HepG2 (cell line): ENCODE measurements at regions not wholly inside any gene's neighbourhood (a gene's known extent, or its start where the extent isn't known, plus 50 kb on each side); places are given as distances from the start of the nearest gene placed in this dataset.

ENCODE experiments used
- ARID2 ChIP-seq: sonication (generic); formaldehyde crosslinking; IDR thresholded peaks from 2 replicates; pipeline ENCODE4 v1.8.1; 2022; ENCODE audit warnings: mild to moderate bottlenecking, missing genetic modification reagents, borderline replicate concordance
- FIP1L1 ChIP-seq: fragments of 200-400 bp; formaldehyde crosslinking; IDR thresholded peaks from 2 replicates; pipeline ENCODE4 v1.6.1; 2018; ENCODE audit warnings: low read depth, mild to moderate bottlenecking, low read length, moderate library complexity, borderline replicate concordance; ENCODE audit not compliant: insufficient read depth
- HMGXB4 ChIP-seq, 2 experiments: sonication (generic) in 1 of 2; formaldehyde crosslinking in 1 of 2; IDR thresholded peaks; 2 replicates each; pipeline versions ENCODE4 v1.4.0 to v1.6.1; 2018 to 2020; ENCODE audit warnings: missing genetic modification reagents in 2 of 2, borderline replicate concordance in 1 of 2, low read depth in 1 of 2, mild to moderate bottlenecking in 1 of 2, missing biosample characterization in 1 of 2
- MAZ ChIP-seq, 2 experiments: sonication (generic) in 1 of 2; formaldehyde crosslinking in 1 of 2; IDR thresholded peaks; 2 replicates each; pipeline versions ENCODE4 v1.5.0 to v1.6.1; 2012 to 2020; ENCODE audit warnings: low read depth in 2 of 2, mild to moderate bottlenecking in 2 of 2, borderline replicate concordance in 1 of 2, improper control_type of control experiment in 1 of 2, low read length in 1 of 2, missing genetic modification reagents in 1 of 2, moderate library complexity in 1 of 2
- MYPOP ChIP-seq: sonication (generic); formaldehyde crosslinking; IDR thresholded peaks from 2 replicates; pipeline ENCODE4 v1.8.1; 2023; ENCODE audit warnings: mild to moderate bottlenecking, moderate library complexity, missing genetic modification reagents
- PBX2 ChIP-seq: IDR thresholded peaks from 2 replicates; pipeline ENCODE4 v1.6.1; 2016; ENCODE audit warnings: control low read depth
- PLSCR1 ChIP-seq: sonication (generic); formaldehyde crosslinking; IDR thresholded peaks from 2 replicates; pipeline ENCODE4 v1.5.0; 2020; ENCODE audit warnings: missing genetic modification reagents, mild to moderate bottlenecking, borderline replicate concordance
- RNF219 ChIP-seq: sonication (generic); formaldehyde crosslinking; IDR thresholded peaks from 2 replicates; pipeline ENCODE4 v1.5.0; 2020; ENCODE audit warnings: mild to moderate bottlenecking, missing genetic modification reagents
- RORA ChIP-seq: sonication (generic); formaldehyde crosslinking; IDR thresholded peaks from 2 replicates; pipeline ENCODE4 v1.5.0; 2020; ENCODE audit warnings: mild to moderate bottlenecking, missing genetic modification reagents, moderate library complexity
- SCMH1 ChIP-seq: sonication (generic); formaldehyde crosslinking; IDR thresholded peaks from 2 replicates; pipeline ENCODE4 v1.9.0; 2021; ENCODE audit warnings: missing genetic modification reagents, mild to moderate bottlenecking, borderline replicate concordance
- SETDB1 ChIP-seq: sonication (generic); formaldehyde crosslinking; IDR thresholded peaks from 2 replicates; pipeline ENCODE4 v1.5.1; 2020; ENCODE audit warnings: missing genetic modification reagents, mild to moderate bottlenecking, borderline replicate concordance
- TBL1XR1 ChIP-seq: fragments of 150-350 bp; IDR thresholded peaks from 2 replicates; pipeline ENCODE4 v1.6.1; 2014; ENCODE audit warnings: borderline replicate concordance, low read length; ENCODE audit not compliant: partially characterized antibody
- ZFY ChIP-seq: sonication (generic); formaldehyde crosslinking; IDR thresholded peaks from 2 replicates; pipeline ENCODE4 v1.4.0; 2020; ENCODE audit warnings: missing genetic modification reagents
- ZNF292 ChIP-seq: sonication (generic); formaldehyde crosslinking; IDR thresholded peaks from 2 replicates; pipeline ENCODE4 v1.8.1; 2022; ENCODE audit warnings: mild to moderate bottlenecking, low read depth, missing genetic modification reagents, borderline replicate concordance
- ZNF564 ChIP-seq: sonication (generic); formaldehyde crosslinking; IDR thresholded peaks from 2 replicates; pipeline ENCODE4 v1.8.1; 2023; ENCODE audit warnings: mild to moderate bottlenecking, missing genetic modification reagents
- TF ChIP-seq, protein P1 (sequence below): sonication (generic); formaldehyde crosslinking; IDR thresholded peaks from 2 replicates; pipeline ENCODE4 v1.5.1; 2020; ENCODE audit warnings: mild to moderate bottlenecking, missing genetic modification reagents, borderline replicate concordance

DNA sequence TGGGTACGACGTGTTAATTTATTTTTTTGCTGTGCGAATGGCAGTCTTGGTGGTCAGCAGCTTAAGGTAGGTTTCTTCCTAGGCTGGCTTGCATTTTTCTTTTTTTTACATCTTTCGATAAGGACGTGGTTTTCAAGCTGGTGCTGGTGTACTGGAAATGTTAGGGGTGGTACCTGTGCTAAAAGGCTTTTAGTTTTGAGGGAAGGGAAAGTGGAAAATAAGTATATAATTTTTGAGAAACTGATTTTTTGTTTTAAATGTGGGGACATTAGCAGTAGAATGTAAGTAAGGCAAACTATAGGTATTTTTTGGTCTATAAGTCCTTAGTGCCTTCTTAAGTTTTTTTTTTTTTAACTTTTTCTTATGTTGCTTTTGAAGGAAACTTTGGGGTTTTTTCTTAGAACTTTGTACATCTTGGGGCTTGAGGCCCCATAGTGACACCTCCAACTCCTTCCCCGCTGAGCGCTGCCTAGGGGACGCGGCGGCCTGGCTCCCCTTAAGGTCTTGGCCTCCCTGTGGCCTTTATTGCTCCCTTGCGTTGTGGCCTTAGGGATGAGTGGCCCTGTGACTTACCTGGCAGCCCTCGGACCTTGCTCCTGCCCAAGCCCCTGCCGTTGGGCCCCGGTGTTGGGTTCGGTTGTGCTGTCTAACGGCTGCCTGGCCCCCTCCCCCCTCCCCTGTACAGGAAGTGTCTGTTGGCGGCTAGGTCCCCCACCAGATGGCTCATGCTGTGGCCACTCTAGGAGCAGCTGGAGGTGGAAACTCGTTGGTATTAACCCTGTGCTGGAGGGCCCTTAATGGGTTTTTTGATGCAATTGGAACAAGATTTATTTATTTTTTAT lies 88.0 kb upstream of the RPRML start (continued):
- TF ChIP-seq PLSCR1 (CRISPR knock-in tag) (no peak), MAZ (IDR thresholded peaks at IDR 0.05; ENCODE audit: borderline replicate concordance, low read depth, low read length) (peak; percentile 97), MAZ (CRISPR knock-in tag; IDR thresholded peaks at IDR 0.05; ENCODE audit: low read depth) (peak; percentile 92), PBX2 (CRISPR knock-in tag) (peak; percentile 47; the same call in 1 of the 2 replicates), ZFY (CRISPR knock-in tag) (peak; percentile 99), ZNF292 (CRISPR knock-in tag) (peak; percentile 87; the same call in 1 of the 2 replicates), ARID2 (peak; percentile 75; the same call in 1 of the 2 replicates), FIP1L1 (0 out of 2 replicates have a peak, but pooled peaks have one; percentile 72), SETDB1 (CRISPR knock-in tag) (no peak), TBL1XR1 (no peak), HMGXB4 (CRISPR knock-in tag; IDR thresholded peaks at IDR 0.05; ENCODE audit: borderline replicate concordance in 1 of 2, low read depth in 1 of 2) (peak; percentile 96 to 98), SCMH1 (CRISPR knock-in tag) (no peak), ZNF564 (CRISPR knock-in tag) (peak; percentile 75; the same call in 1 of the 2 replicates), RNF219 (CRISPR knock-in tag) (no peak; the same call in 1 of the 2 replicates), MYPOP (CRISPR knock-in tag) (peak; percentile 82), RORA (CRISPR knock-in tag) (no peak)
- TF ChIP-seq, protein P1, sequence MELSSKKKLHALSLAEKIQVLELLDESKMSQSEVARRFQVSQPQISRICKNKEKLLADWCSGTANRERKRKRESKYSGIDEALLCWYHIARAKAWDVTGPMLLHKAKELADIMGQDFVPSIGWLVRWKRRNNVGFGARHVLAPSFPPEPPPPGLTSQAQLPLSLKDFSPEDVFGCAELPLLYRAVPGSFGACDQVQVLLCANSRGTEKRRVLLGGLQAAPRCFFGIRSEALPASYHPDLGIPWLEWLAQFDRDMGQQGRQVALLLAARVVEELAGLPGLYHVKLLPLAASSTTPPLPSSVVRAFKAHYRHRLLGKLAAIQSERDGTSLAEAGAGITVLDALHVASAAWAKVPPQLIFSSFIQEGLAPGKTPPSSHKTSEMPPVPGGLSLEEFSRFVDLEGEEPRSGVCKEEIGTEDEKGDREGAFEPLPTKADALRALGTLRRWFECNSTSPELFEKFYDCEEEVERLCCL (CRISPR knock-in tag), result peak; percentile 82; the same call in 1 of the 2 replicates
